Hematopoietic multipotent progenitor cell (in vitro differentiated cells): ENCODE measurements at regions not wholly inside any gene's neighbourhood (a gene's known extent, or its start where the extent isn't known, plus 50 kb on each side); places are given as distances from the start of the nearest gene placed in this dataset.
"Not testable (repeated sequence)": the region's sequence is repeated elsewhere in the genome, so short reads cannot be mapped to it uniquely, and the experiment has no call there.

Source experiments
- DNase-seq, 3 donors: peaks; one replicate each; pipeline ENCODE4 v3.0.0-alpha.2; 2011 to 2015; ENCODE audit warnings: low read depth in 2 of 3, low spot score in 2 of 3

- DNase-seq = no peak
These were observed 138.0 kb upstream of the DNAH14 start for GRCh38 chr1:224791362-224791941.

- DNase-seq = no peak
These were observed 133.9 kb upstream of the DNAH14 start for GRCh38 chr1:224795591-224795990.

GRCh38 chr1:224799083-224799482, 130.4 kb upstream of the DNAH14 start:
- DNase-seq = no peak

GRCh38 chr1:224800486-224801119, 128.9 kb upstream of the DNAH14 start:
- no peak for DNase-seq

GRCh38 chr1:224801844-224802490, 127.5 kb upstream of the DNAH14 start:
- DNase-seq = no peak

- DNase-seq = no peak
These were observed 126.9 kb upstream of the DNAH14 start for GRCh38 chr1:224802617-224803016.

GRCh38 chr1:224804220-224804619, 125.3 kb upstream of the DNAH14 start:
- no peak for DNase-seq

- no peak for DNase-seq
These were observed 123.6 kb upstream of the DNAH14 start for GRCh38 chr1:224805889-224806288.

GRCh38 chr1:224809137-224809536, 120.3 kb upstream of the DNAH14 start:
- no peak for DNase-seq

GRCh38 chr1:224809613-224810012, 119.9 kb upstream of the DNAH14 start:
- DNase-seq = no peak

- no peak for DNase-seq
These were observed 117.9 kb upstream of the DNAH14 start for GRCh38 chr1:224811564-224811963.

GRCh38 chr1:224815647-224816046, 113.8 kb upstream of the DNAH14 start:
- DNase-seq = no peak

- no peak for DNase-seq
These were observed 113.4 kb upstream of the DNAH14 start for GRCh38 chr1:224816062-224816461.

GRCh38 chr1:224817382-224817781, 112.1 kb upstream of the DNAH14 start:
- DNase-seq = no peak

GRCh38 chr1:224819861-224820260, 109.6 kb upstream of the DNAH14 start:
- no peak for DNase-seq

- no peak for DNase-seq
These were observed 109.1 kb upstream of the DNAH14 start for GRCh38 chr1:224820341-224820740.

GRCh38 chr1:224821751-224822150, 107.7 kb upstream of the DNAH14 start:
- not testable (repeated sequence) for DNase-seq

- no peak for DNase-seq
These were observed 103.9 kb upstream of the DNAH14 start for GRCh38 chr1:224825525-224826000.

GRCh38 chr1:224828691-224829090, 100.8 kb upstream of the DNAH14 start:
- DNase-seq = no peak

GRCh38 chr1:224831501-224831900, 98.0 kb upstream of the DNAH14 start:
- DNase-seq = no peak

- DNase-seq = not testable (repeated sequence)
These were observed 89.7 kb upstream of the DNAH14 start for GRCh38 chr1:224839648-224840300.

- not testable (repeated sequence) for DNase-seq
These were observed 87.7 kb upstream of the DNAH14 start for GRCh38 chr1:224841803-224842202.
